ENCODE measurements at regions not wholly inside any gene's neighbourhood (a gene's known extent, or its start where the extent isn't known, plus 50 kb on each side); places are given as distances from the start of the nearest gene placed in this dataset.

GRCh38 chr4:100970414-100970813, 376.9 kb downstream of the PPP3CA start:
- TF ChIP-seq CTCF (IDR thresholded peaks at IDR 0.05; ENCODE audit: borderline replicate concordance, extremely low read depth, low read length, poor library complexity, severe bottlenecking): no peak
- TF ChIP-seq EZH2 (IDR thresholded peaks at IDR 0.05; ENCODE audit: borderline replicate concordance, low read depth, low read length, severe bottlenecking): no peak
- no peak for DNase-seq
- no peak for ATAC-seq (ENCODE audit: insufficient read depth, low read depth)
- Histone ChIP-seq H3K4me3 (ENCODE audit: low read depth in 1 of 2, low read length in 2 of 2) (no peak overlapping the region), H3K36me3 (ENCODE audit: insufficient read depth, low read length) (no peaks in the 10 kb centered on the region), H3K4me1 (ENCODE audit: insufficient read depth, low read length) (no peaks in the 10 kb centered on the region), H3K27me3 (ENCODE audit: insufficient read depth, low read length, poor library complexity) (no peaks in the 10 kb centered on the region), H2AFZ (ENCODE audit: low read depth, low read length) (no peak overlapping the region), H3K4me2 (ENCODE audit: insufficient read depth, low read length) (no peak overlapping the region), H3K27ac (ENCODE audit: low read length) (no peak overlapping the region), H3K79me2 (ENCODE audit: insufficient read depth, low read length) (no peaks in the 10 kb centered on the region), H3K9ac (ENCODE audit: low read depth, low read length) (no peak overlapping the region), H3K9me3 (ENCODE audit: insufficient read depth, low read length, severe bottlenecking) (no peaks in the 10 kb centered on the region), H4K20me1 (ENCODE audit: insufficient read depth, low read length) (no peaks in the 10 kb centered on the region)

- no peak overlapping the region for H3K4me2 ChIP-seq (ENCODE audit: insufficient read depth, low read length)
- no peaks in the 10 kb centered on the region for H3K79me2 ChIP-seq (ENCODE audit: insufficient read depth, low read length)
- TF ChIP-seq CTCF (IDR thresholded peaks at IDR 0.05; ENCODE audit: borderline replicate concordance, extremely low read depth, low read length, poor library complexity, severe bottlenecking) (no peak), EZH2 (IDR thresholded peaks at IDR 0.05; ENCODE audit: borderline replicate concordance, low read depth, low read length, severe bottlenecking) (no peak)
- no peak overlapping the region for H3K4me3 ChIP-seq (ENCODE audit: low read depth in 1 of 2, low read length in 2 of 2)
- H3K9ac ChIP-seq (ENCODE audit: low read depth, low read length): no peak overlapping the region
- no peaks in the 10 kb centered on the region for H3K4me1 ChIP-seq (ENCODE audit: insufficient read depth, low read length)
- H3K9me3 ChIP-seq (ENCODE audit: insufficient read depth, low read length, severe bottlenecking): no peaks in the 10 kb centered on the region
- no peak overlapping the region for H2AFZ ChIP-seq (ENCODE audit: low read depth, low read length)
- no peaks in the 10 kb centered on the region for H4K20me1 ChIP-seq (ENCODE audit: insufficient read depth, low read length)
- H3K27me3 ChIP-seq (ENCODE audit: insufficient read depth, low read length, poor library complexity): no peaks in the 10 kb centered on the region
- DNase-seq: no peak
- H3K36me3 ChIP-seq (ENCODE audit: insufficient read depth, low read length): no peaks in the 10 kb centered on the region
- H3K27ac ChIP-seq (ENCODE audit: low read length): no peak overlapping the region
- no peak for ATAC-seq (ENCODE audit: insufficient read depth, low read depth)
These were observed 377.4 kb downstream of the PPP3CA start for GRCh38 chr4:100969925-100970324.

GRCh38 chr4:100968046-100968445, 379.3 kb downstream of the PPP3CA start:
- TF ChIP-seq EZH2 (IDR thresholded peaks at IDR 0.05; ENCODE audit: borderline replicate concordance, low read depth, low read length, severe bottlenecking): no peak
- no peak for TF ChIP-seq CTCF (IDR thresholded peaks at IDR 0.05; ENCODE audit: borderline replicate concordance, extremely low read depth, low read length, poor library complexity, severe bottlenecking)
- Histone ChIP-seq H3K79me2 (ENCODE audit: insufficient read depth, low read length) (no peaks in the 10 kb centered on the region), H3K4me2 (ENCODE audit: insufficient read depth, low read length) (no peak overlapping the region), H3K4me3 (ENCODE audit: low read depth in 1 of 2, low read length in 2 of 2) (no peak overlapping the region), H3K27me3 (ENCODE audit: insufficient read depth, low read length, poor library complexity) (no peaks in the 10 kb centered on the region), H3K27ac (ENCODE audit: low read length) (no peak overlapping the region), H4K20me1 (ENCODE audit: insufficient read depth, low read length) (no peaks in the 10 kb centered on the region), H3K9me3 (ENCODE audit: insufficient read depth, low read length, severe bottlenecking) (no peaks in the 10 kb centered on the region), H3K4me1 (ENCODE audit: insufficient read depth, low read length) (no peaks in the 10 kb centered on the region), H3K36me3 (ENCODE audit: insufficient read depth, low read length) (no peaks in the 10 kb centered on the region), H2AFZ (ENCODE audit: low read depth, low read length) (no peak overlapping the region), H3K9ac (ENCODE audit: low read depth, low read length) (no peak overlapping the region)
- DNase-seq: no peak
- no peak for ATAC-seq (ENCODE audit: insufficient read depth, low read depth)

- Histone ChIP-seq H3K4me2 (ENCODE audit: insufficient read depth, low read length) (no peak overlapping the region), H3K9me3 (ENCODE audit: insufficient read depth, low read length, severe bottlenecking) (no peaks in the 10 kb centered on the region), H3K79me2 (ENCODE audit: insufficient read depth, low read length) (no peaks in the 10 kb centered on the region), H3K27ac (ENCODE audit: low read length) (no peak overlapping the region), H3K9ac (ENCODE audit: low read depth, low read length) (no peak overlapping the region), H3K27me3 (ENCODE audit: insufficient read depth, low read length, poor library complexity) (no peaks in the 10 kb centered on the region), H2AFZ (ENCODE audit: low read depth, low read length) (no peak overlapping the region), H3K4me1 (ENCODE audit: insufficient read depth, low read length) (no peaks in the 10 kb centered on the region), H3K4me3 (ENCODE audit: low read depth in 1 of 2, low read length in 2 of 2) (no peak overlapping the region), H3K36me3 (ENCODE audit: insufficient read depth, low read length) (no peaks in the 10 kb centered on the region), H4K20me1 (ENCODE audit: insufficient read depth, low read length) (no peaks in the 10 kb centered on the region)
- DNase-seq (no peak), ATAC-seq (ENCODE audit: insufficient read depth, low read depth) (no peak)
- TF ChIP-seq CTCF (IDR thresholded peaks at IDR 0.05; ENCODE audit: borderline replicate concordance, extremely low read depth, low read length, poor library complexity, severe bottlenecking) (no peak), EZH2 (IDR thresholded peaks at IDR 0.05; ENCODE audit: borderline replicate concordance, low read depth, low read length, severe bottlenecking) (no peak)
These were observed 383.7 kb downstream of the PPP3CA start for GRCh38 chr4:100963627-100964026.
